ENCODE measurements at regions not wholly inside any gene's neighbourhood (a gene's known extent, or its start where the extent isn't known, plus 50 kb on each side); places are given as distances from the start of the nearest gene placed in this dataset.

GRCh38 chr10:105706281-105707026 lies 1065.4 kb downstream of the SORCS3 start:
- no peak for DNase-seq

DNA sequence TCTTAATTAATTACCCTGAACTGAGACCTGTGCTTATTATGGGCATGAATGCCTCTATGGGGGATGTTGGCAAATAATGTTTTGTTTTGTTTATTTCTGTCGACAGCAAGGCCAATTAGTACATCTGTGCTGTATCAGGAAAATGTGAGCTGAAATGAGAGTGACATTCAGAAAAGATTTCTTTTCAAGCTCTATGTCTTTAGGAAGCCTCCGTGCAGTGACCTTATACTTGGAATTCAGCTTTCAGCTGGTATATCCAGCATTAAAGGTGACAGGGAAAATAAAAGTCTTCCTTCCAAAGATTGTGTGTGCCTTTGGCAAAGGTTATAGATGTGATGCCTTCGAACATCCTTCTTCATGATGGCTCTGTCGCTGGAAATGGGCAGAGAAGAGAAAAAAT lies 1061.1 kb downstream of the SORCS3 start:
- peak; percentile 0 for DNase-seq

DNA sequence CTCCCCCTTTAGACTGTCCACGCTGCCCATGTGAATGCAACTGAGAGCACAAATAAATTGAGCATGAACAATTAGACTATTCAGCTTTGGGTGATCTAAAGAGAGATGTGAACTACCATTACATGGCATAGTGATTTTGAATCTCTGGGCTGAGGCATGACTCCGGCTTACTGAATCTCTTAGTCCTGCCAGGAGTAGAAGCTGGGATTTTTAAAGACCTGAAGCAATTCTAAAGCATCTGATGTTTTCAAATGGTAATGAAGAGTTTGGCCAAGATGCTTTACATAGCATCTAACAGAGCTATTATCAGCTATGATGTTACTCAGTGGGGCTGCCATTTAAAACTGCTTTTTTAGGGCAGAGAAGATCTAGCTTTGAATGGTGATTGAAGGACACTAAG lies 1059.1 kb downstream of the SORCS3 start:
- DNase-seq = no peak

- no peak for DNase-seq
These were observed 1058.4 kb downstream of the SORCS3 start for GRCh38 chr10:105699504-105699903.

DNA sequence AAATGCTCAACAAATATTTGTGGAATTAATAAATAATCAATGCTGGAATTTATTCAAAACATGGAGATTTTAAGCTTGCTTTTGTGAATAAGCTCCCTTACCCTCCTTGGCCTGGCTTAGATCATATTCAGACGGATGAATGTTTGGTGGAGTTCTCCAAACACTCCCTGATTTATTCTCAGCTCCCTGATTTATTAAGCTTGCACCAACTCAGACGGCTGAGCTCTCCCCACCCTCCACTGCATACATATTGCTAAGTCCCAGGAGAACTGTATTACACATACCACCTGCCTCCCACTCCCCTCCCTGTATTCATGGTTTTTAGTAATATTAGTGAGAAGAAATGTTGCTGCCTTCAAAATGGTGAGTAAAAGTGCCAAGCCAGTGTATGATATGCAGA lies 1057.5 kb downstream of the SORCS3 start:
- DNase-seq = no peak

- no peak for DNase-seq
These were observed 1056.2 kb downstream of the SORCS3 start for GRCh38 chr10:105697290-105697780.

GRCh38 chr10:105691811-105692210 lies 1050.7 kb downstream of the SORCS3 start:
- DNase-seq = no peak

- no peak for DNase-seq
These were observed 1041.8 kb downstream of the SORCS3 start for GRCh38 chr10:105682911-105683310.

DNA sequence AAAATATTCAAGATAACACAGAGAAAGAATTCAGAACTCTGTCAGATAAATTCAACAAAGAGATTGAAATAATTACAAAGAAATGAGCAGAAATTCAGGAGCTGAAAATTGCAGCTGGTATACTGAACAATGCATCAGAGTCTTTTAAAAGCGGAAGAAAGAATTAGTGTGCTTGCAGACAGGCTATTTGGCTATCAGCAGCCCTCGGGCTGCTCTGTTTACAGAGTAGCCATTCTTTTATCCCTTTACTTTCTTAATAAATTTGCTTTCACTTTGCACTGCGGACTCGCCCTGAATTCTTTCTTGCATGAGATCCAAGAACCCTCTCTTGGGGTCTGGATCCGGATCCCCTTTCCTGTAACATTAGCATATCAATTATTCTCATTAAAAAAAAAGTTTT lies 1040.0 kb downstream of the SORCS3 start:
- DNase-seq = no peak

DNA sequence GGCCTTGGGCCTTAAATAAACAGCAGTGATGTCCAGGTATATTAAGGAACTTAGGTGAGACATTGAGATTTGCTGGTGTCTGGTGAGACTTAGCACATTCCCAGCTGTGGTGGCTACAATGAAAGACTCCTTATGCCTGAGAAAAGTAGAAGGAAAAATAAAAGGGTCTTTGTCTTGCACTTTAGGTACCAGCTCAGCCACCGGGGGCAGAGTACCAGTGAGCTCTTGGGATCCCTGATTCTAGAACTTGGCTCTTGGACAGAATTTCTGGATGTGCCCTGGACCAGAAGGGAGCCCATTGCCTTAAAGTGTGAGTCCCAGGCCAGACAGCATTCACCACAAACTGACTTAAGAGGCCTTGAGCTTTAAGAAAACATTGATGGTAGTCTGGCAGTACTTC lies 1038.7 kb downstream of the SORCS3 start:
- DNase-seq = no peak

DNA sequence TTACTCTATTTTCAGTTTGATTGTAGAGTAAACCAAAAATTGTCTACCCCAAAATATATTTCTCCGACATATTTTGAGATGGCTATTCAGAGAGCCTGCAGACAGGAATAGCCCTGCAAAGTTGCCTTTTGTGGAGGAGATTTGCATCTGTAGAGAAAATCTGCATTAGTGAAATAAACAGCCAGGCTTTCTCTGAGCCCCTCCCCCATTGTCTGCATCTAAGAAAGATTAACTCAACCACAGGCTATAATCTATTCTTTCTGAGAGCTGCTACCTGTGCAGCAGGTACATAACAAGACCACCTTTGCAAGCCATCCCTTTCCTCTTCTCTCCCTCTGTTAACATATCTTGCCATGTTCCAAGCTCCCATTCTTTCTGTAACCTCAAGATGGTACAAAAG lies 1034.2 kb downstream of the SORCS3 start:
- no peak for DNase-seq

DNA sequence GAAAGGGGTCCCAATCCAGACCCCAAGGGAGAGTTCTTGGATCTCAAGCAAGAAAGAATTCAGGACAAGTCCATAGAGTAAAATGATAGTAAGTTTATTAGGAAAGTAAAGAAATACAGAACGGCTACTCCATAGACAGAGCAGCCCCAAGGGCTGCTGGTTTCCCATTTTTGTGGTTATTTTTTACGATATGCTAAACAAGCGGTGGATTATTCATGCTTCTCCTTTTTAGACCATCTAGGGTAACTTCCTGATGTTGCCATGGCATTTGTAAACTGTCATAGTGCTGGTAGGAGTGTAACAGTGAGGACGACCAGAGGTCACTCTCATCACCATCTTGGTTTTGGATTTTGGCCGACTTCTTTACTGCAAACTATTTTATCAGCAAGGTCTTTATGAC lies 1033.4 kb downstream of the SORCS3 start:
- DNase-seq = no peak

DNA sequence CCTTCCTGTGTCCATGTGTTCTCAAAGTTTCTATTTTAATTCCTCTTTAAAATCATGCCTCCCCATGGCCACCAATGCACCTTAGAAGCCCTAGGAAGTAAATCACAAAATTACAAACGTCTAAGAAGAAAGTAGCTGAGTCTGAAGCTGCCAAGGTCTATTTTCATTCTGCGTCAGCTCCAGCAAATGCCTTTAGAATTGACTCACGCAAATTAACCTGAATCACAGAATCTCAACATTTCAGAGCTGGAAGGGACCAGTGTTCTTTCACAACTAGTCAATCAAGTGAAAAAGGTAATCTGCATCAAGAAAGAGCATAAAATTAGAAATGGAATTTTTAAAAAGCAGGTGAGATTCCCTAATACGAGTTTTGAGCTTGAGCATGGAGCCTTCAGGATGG lies 1017.6 kb downstream of the SORCS3 start:
- no peak for DNase-seq

GRCh38 chr10:105656856-105657255 lies 1015.8 kb downstream of the SORCS3 start:
- no peak for DNase-seq

DNA sequence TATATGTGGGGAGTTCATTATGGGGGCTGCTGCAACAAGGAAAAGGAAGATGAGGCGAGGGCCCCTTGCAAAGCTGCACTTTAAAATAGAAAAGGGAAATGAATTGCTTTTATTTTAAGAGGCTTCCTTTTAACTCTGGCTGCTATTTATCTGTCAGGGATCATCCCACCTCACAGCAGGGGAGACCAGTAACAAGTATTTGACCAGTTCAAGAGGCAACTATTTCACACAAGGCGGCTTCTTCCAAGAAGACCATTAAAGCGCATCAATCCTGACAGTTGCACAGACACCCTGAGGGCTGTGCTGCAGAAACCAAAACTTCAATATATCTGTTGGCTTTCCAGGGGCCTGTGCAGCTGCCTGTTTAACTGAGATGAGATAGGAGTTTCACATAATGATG lies 1009.2 kb downstream of the SORCS3 start:
- no peak for DNase-seq

GRCh38 chr10:105647354-105647753 lies 1006.3 kb downstream of the SORCS3 start:
- no peak for DNase-seq

- DNase-seq = no peak
These were observed 1003.9 kb downstream of the SORCS3 start for GRCh38 chr10:105644978-105645377.

- no peak for DNase-seq
These were observed 1003.5 kb downstream of the SORCS3 start for GRCh38 chr10:105644559-105644958.

- no peak for DNase-seq
These were observed 1003.0 kb downstream of the SORCS3 start for GRCh38 chr10:105644091-105644490.

DNA sequence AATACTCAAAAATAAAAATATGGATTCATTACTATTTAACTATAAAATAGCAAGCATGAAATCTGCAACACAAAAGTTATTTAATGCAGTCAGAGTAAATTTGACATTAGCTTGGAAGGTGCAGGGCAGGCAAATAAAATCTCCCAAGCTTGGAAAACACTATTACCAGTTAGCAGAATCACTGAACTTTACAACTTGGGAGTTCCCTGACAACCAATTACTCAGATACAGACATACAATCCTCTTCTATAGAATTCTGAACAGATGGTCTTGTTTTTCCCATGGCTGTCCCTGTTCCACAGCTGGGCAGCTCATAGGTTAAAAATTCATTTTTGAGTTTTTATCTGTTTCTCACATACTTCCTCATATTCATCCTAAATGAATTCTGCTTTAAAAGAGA lies 1002.6 kb downstream of the SORCS3 start:
- DNase-seq = no peak

DNA sequence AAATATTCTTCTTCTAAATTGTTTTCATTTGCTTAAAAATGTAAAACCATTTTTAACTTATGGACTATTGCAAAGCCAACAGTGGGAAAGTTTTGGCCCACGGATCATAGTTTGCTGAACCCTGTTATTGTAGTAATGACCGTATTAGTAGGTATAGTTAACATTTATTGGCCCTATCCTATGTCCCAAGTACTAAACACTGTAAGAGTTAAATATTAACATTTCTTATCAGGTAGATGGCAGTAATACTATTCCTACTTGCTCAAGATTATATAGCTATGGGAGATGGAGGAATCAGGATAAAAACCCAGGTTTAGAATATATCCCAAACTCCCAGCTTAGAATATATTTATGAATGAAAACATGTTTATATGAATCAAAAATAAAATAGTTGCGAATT lies 993.2 kb downstream of the SORCS3 start:
- no peak for DNase-seq

GRCh38 chr10:105615715-105616365 lies 974.8 kb downstream of the SORCS3 start:
- DNase-seq = no peak

DNA sequence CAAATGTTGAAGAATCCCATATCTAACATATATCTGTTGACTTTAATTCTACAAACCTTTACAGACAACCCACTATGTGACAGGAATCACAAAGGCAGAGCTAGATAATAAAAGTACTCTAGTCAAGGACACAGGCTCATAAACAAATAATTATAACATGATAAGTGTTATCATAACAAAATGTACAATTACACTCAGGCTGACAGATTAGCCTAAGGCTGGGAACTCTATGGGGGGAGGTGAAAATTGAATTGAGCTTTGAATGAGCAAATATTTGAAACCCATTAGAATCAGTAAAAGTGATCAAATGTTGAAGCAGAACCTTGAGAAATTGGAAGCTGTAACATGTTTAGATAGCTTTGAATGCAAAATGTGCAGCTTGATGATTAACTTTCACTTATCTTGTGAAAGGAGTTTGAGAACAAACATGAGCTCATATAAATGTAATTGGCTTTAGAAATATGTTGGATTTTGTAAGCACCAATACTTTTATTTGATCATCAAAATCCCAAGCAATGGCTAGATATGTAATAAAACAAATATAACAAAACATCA lies 970.2 kb downstream of the SORCS3 start:
- DNase-seq = no peak

DNA sequence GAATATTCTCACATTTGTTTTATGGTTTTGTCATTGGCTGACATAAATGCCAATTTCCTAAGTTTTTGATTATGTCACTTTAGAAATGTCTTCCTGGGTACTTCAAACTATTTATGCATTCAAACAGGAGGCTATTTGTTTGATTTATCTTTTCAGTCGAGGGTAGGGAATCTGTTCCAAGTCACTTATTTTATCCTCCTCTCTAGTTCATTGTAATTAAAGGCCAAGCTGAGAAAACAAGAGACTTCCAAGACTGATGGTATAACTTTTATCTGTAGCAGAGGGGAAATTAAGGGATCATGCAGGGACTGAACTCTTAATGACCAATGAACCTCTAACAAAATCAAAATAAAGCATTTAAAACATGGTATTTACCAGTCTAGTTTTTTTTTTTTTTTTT lies 968.4 kb downstream of the SORCS3 start:
- no peak for DNase-seq
